ENCODE measurements at regions not wholly inside any gene's neighbourhood (a gene's known extent, or its start where the extent isn't known, plus 50 kb on each side); places are given as distances from the start of the nearest gene placed in this dataset.

GRCh38 chr10:118216020-118216419 lies 126.1 kb downstream of the FAM204A start:
- peaks cover 7% of the 10 kb centered on the region; the same call in 1 of the 2 replicates for H3K27me3 ChIP-seq (ENCODE audit: insufficient read depth, low read length)
- H3K27ac ChIP-seq (ENCODE audit: low read depth, low read length): no peak overlapping the region
- H3K4me3 ChIP-seq (ENCODE audit: low read depth, low read length): no peak overlapping the region
- H2AFZ ChIP-seq (ENCODE audit: low read length, unreplicated experiment): no peak overlapping the region
- no peaks in the 10 kb centered on the region for H3K4me1 ChIP-seq (ENCODE audit: control insufficient read depth, insufficient read depth, low read length, unreplicated experiment)
- no peaks in the 10 kb centered on the region for H3K36me3 ChIP-seq (ENCODE audit: insufficient read depth, low read length)
- H3K79me2 ChIP-seq (ENCODE audit: control insufficient read depth, insufficient read depth, low read length, unreplicated experiment): no peaks in the 10 kb centered on the region

GRCh38 chr10:118214776-118215175 lies 127.3 kb downstream of the FAM204A start:
- no peak overlapping the region for H2AFZ ChIP-seq (ENCODE audit: low read length, unreplicated experiment)
- no peaks in the 10 kb centered on the region for H3K4me1 ChIP-seq (ENCODE audit: control insufficient read depth, insufficient read depth, low read length, unreplicated experiment)
- H3K27me3 ChIP-seq (ENCODE audit: insufficient read depth, low read length): peaks cover 7% of the 10 kb centered on the region; the same call in 1 of the 2 replicates
- H3K27ac ChIP-seq (ENCODE audit: low read depth, low read length): no peak overlapping the region
- no peaks in the 10 kb centered on the region for H3K36me3 ChIP-seq (ENCODE audit: insufficient read depth, low read length)
- H3K79me2 ChIP-seq (ENCODE audit: control insufficient read depth, insufficient read depth, low read length, unreplicated experiment): no peaks in the 10 kb centered on the region
- no peak overlapping the region for H3K4me3 ChIP-seq (ENCODE audit: low read depth, low read length)

GRCh38 chr10:118213436-118213835 lies 128.7 kb downstream of the FAM204A start:
- Histone ChIP-seq H3K27me3 (ENCODE audit: insufficient read depth, low read length) (peaks cover 7% of the 10 kb centered on the region; the same call in 1 of the 2 replicates), H3K4me1 (ENCODE audit: control insufficient read depth, insufficient read depth, low read length, unreplicated experiment) (no peaks in the 10 kb centered on the region), H2AFZ (ENCODE audit: low read length, unreplicated experiment) (no peak overlapping the region), H3K27ac (ENCODE audit: low read depth, low read length) (no peak overlapping the region), H3K79me2 (ENCODE audit: control insufficient read depth, insufficient read depth, low read length, unreplicated experiment) (no peaks in the 10 kb centered on the region), H3K4me3 (ENCODE audit: low read depth, low read length) (no peak overlapping the region), H3K36me3 (ENCODE audit: insufficient read depth, low read length) (no peaks in the 10 kb centered on the region)

GRCh38 chr10:118210276-118210675 lies 131.8 kb downstream of the FAM204A start:
- Histone ChIP-seq H3K79me2 (ENCODE audit: control insufficient read depth, insufficient read depth, low read length, unreplicated experiment) (no peaks in the 10 kb centered on the region), H3K36me3 (ENCODE audit: insufficient read depth, low read length) (no peaks in the 10 kb centered on the region), H3K27me3 (ENCODE audit: insufficient read depth, low read length) (0 out of 2 replicates have a peak, but pooled peaks cover 3% of the 10 kb centered on the region), H3K4me3 (ENCODE audit: low read depth, low read length) (no peak overlapping the region), H3K4me1 (ENCODE audit: control insufficient read depth, insufficient read depth, low read length, unreplicated experiment) (no peaks in the 10 kb centered on the region), H2AFZ (ENCODE audit: low read length, unreplicated experiment) (no peak overlapping the region), H3K27ac (ENCODE audit: low read depth, low read length) (no peak overlapping the region)

GRCh38 chr10:118209215-118209614 lies 132.9 kb downstream of the FAM204A start:
- no peak overlapping the region for H3K4me3 ChIP-seq (ENCODE audit: low read depth, low read length)
- no peak overlapping the region for H2AFZ ChIP-seq (ENCODE audit: low read length, unreplicated experiment)

GRCh38 chr10:118207470-118208007 lies 134.6 kb downstream of the FAM204A start:
- H2AFZ ChIP-seq (ENCODE audit: low read length, unreplicated experiment): no peak overlapping the region
- H3K27ac ChIP-seq (ENCODE audit: low read depth, low read length): no peak overlapping the region
- H3K4me1 ChIP-seq (ENCODE audit: control insufficient read depth, insufficient read depth, low read length, unreplicated experiment): no peaks in the 10 kb centered on the region
- no peaks in the 10 kb centered on the region for H3K36me3 ChIP-seq (ENCODE audit: insufficient read depth, low read length)
- H3K27me3 ChIP-seq (ENCODE audit: insufficient read depth, low read length): no peaks in the 10 kb centered on the region
- H3K4me3 ChIP-seq (ENCODE audit: low read depth, low read length): no peak overlapping the region
- no peaks in the 10 kb centered on the region for H3K79me2 ChIP-seq (ENCODE audit: control insufficient read depth, insufficient read depth, low read length, unreplicated experiment)

More at GRCh38 chr10:118209215-118209614, 132.9 kb downstream of the FAM204A start:
- no peaks in the 10 kb centered on the region for H3K4me1 ChIP-seq (ENCODE audit: control insufficient read depth, insufficient read depth, low read length, unreplicated experiment)
- no peaks in the 10 kb centered on the region for H3K79me2 ChIP-seq (ENCODE audit: control insufficient read depth, insufficient read depth, low read length, unreplicated experiment)
- H3K36me3 ChIP-seq (ENCODE audit: insufficient read depth, low read length): no peaks in the 10 kb centered on the region
- 0 out of 2 replicates have a peak, but pooled peaks cover 3% of the 10 kb centered on the region for H3K27me3 ChIP-seq (ENCODE audit: insufficient read depth, low read length)
- H3K27ac ChIP-seq (ENCODE audit: low read depth, low read length): no peak overlapping the region

GRCh38 chr10:118204292-118204943 lies 137.7 kb downstream of the FAM204A start:
- H2AFZ ChIP-seq (ENCODE audit: low read length, unreplicated experiment): no peak overlapping the region
- no peaks in the 10 kb centered on the region for H3K79me2 ChIP-seq (ENCODE audit: control insufficient read depth, insufficient read depth, low read length, unreplicated experiment)
- no peaks in the 10 kb centered on the region for H3K4me1 ChIP-seq (ENCODE audit: control insufficient read depth, insufficient read depth, low read length, unreplicated experiment)
- H3K27ac ChIP-seq (ENCODE audit: low read depth, low read length): no peak overlapping the region
- peaks cover 3% of the 10 kb centered on the region; the same call in 1 of the 2 replicates for H3K27me3 ChIP-seq (ENCODE audit: insufficient read depth, low read length)
- H3K4me3 ChIP-seq (ENCODE audit: low read depth, low read length): no peak overlapping the region
- H3K36me3 ChIP-seq (ENCODE audit: insufficient read depth, low read length): no peaks in the 10 kb centered on the region

- Histone ChIP-seq H3K4me1 (ENCODE audit: control insufficient read depth, insufficient read depth, low read length, unreplicated experiment) (no peaks in the 10 kb centered on the region), H3K27me3 (ENCODE audit: insufficient read depth, low read length) (peaks cover 3% of the 10 kb centered on the region; the same call in 1 of the 2 replicates), H3K4me3 (ENCODE audit: low read depth, low read length) (no peak overlapping the region), H2AFZ (ENCODE audit: low read length, unreplicated experiment) (no peak overlapping the region), H3K27ac (ENCODE audit: low read depth, low read length) (no peak overlapping the region), H3K36me3 (ENCODE audit: insufficient read depth, low read length) (no peaks in the 10 kb centered on the region), H3K79me2 (ENCODE audit: control insufficient read depth, insufficient read depth, low read length, unreplicated experiment) (no peaks in the 10 kb centered on the region)
Observed at GRCh38 chr10:118203461-118203860, 138.7 kb downstream of the FAM204A start.

- no peak overlapping the region for H3K27ac ChIP-seq (ENCODE audit: low read depth, low read length)
- H3K4me3 ChIP-seq (ENCODE audit: low read depth, low read length): no peak overlapping the region
- H2AFZ ChIP-seq (ENCODE audit: low read length, unreplicated experiment): no peak overlapping the region
- no peaks in the 10 kb centered on the region for H3K36me3 ChIP-seq (ENCODE audit: insufficient read depth, low read length)
- 0 out of 2 replicates have a peak, but pooled peaks cover 3% of the 10 kb centered on the region for H3K27me3 ChIP-seq (ENCODE audit: insufficient read depth, low read length)
- H3K4me1 ChIP-seq (ENCODE audit: control insufficient read depth, insufficient read depth, low read length, unreplicated experiment): no peaks in the 10 kb centered on the region
- no peaks in the 10 kb centered on the region for H3K79me2 ChIP-seq (ENCODE audit: control insufficient read depth, insufficient read depth, low read length, unreplicated experiment)
Observed at GRCh38 chr10:118195729-118196128, 146.4 kb downstream of the FAM204A start.

- no peaks in the 10 kb centered on the region for H3K79me2 ChIP-seq (ENCODE audit: control insufficient read depth, insufficient read depth, low read length, unreplicated experiment)
- H3K36me3 ChIP-seq (ENCODE audit: insufficient read depth, low read length): no peaks in the 10 kb centered on the region
- no peaks in the 10 kb centered on the region for H3K27me3 ChIP-seq (ENCODE audit: insufficient read depth, low read length)
- no peak overlapping the region for H2AFZ ChIP-seq (ENCODE audit: low read length, unreplicated experiment)
- no peaks in the 10 kb centered on the region for H3K4me1 ChIP-seq (ENCODE audit: control insufficient read depth, insufficient read depth, low read length, unreplicated experiment)
- H3K27ac ChIP-seq (ENCODE audit: low read depth, low read length): no peak overlapping the region
- H3K4me3 ChIP-seq (ENCODE audit: low read depth, low read length): no peak overlapping the region
Observed at GRCh38 chr10:118193642-118194041, 146.9 kb upstream of the RAB11FIP2 start.

GRCh38 chr10:118181021-118181420 lies 134.3 kb upstream of the RAB11FIP2 start:
- Histone ChIP-seq H3K4me3 (ENCODE audit: low read depth, low read length) (no peak overlapping the region), H3K4me1 (ENCODE audit: control insufficient read depth, insufficient read depth, low read length, unreplicated experiment) (no peaks in the 10 kb centered on the region), H3K36me3 (ENCODE audit: insufficient read depth, low read length) (no peaks in the 10 kb centered on the region), H2AFZ (ENCODE audit: low read length, unreplicated experiment) (no peak overlapping the region), H3K27me3 (ENCODE audit: insufficient read depth, low read length) (no peaks in the 10 kb centered on the region), H3K79me2 (ENCODE audit: control insufficient read depth, insufficient read depth, low read length, unreplicated experiment) (no peaks in the 10 kb centered on the region), H3K27ac (ENCODE audit: low read depth, low read length) (no peak overlapping the region)
